ENCODE measurements at regions not wholly inside any gene's neighbourhood (a gene's known extent, or its start where the extent isn't known, plus 50 kb on each side); places are given as distances from the start of the nearest gene placed in this dataset.

- TF ChIP-seq, protein P1, sequence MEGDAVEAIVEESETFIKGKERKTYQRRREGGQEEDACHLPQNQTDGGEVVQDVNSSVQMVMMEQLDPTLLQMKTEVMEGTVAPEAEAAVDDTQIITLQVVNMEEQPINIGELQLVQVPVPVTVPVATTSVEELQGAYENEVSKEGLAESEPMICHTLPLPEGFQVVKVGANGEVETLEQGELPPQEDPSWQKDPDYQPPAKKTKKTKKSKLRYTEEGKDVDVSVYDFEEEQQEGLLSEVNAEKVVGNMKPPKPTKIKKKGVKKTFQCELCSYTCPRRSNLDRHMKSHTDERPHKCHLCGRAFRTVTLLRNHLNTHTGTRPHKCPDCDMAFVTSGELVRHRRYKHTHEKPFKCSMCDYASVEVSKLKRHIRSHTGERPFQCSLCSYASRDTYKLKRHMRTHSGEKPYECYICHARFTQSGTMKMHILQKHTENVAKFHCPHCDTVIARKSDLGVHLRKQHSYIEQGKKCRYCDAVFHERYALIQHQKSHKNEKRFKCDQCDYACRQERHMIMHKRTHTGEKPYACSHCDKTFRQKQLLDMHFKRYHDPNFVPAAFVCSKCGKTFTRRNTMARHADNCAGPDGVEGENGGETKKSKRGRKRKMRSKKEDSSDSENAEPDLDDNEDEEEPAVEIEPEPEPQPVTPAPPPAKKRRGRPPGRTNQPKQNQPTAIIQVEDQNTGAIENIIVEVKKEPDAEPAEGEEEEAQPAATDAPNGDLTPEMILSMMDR (IDR thresholded peaks at IDR 0.05; ENCODE audit: control extremely low read depth, extremely low read depth), result no peak
- whole genome bisulfite sequencing, 2 donors, result 46 to 76% methylated on average over 5 of the region's 5 CpGs
Observed at GRCh38 chr12:98224584-98225221, 290.7 kb upstream of the TMPO start.

GRCh38 chr12:98227162-98227561 lies 288.2 kb upstream of the TMPO start:
- no peak for ATAC-seq (ENCODE audit: insufficient read depth, low FRiP score)
- no peak for DNase-seq
- TF ChIP-seq, protein P1 (IDR thresholded peaks at IDR 0.05; ENCODE audit: control extremely low read depth, extremely low read depth), result no peak

More at GRCh38 chr12:98224584-98225221, 290.7 kb upstream of the TMPO start:
- Histone ChIP-seq H3K27ac (ENCODE audit: low read depth in 1 of 2, low read length in 1 of 2) (no peak overlapping the region), H3K4me3 (no peak overlapping the region), H3K27me3 (ENCODE audit: control insufficient read depth in 3 of 3, insufficient read depth in 3 of 3, low read length in 2 of 3) (no peaks in the 10 kb centered on the region), H3K36me3 (ENCODE audit: control insufficient read depth in 4 of 4, insufficient read depth in 4 of 4, low read length in 4 of 4) (no peaks in the 10 kb centered on the region), H3K4me1 (ENCODE audit: control insufficient read depth in 5 of 5, insufficient read depth in 5 of 5, low read length in 5 of 5) (peaks cover 0 to 6% (median 0%) of the 10 kb centered on the region in 5 donors), H3K9me3 (ENCODE audit: control insufficient read depth in 4 of 4, insufficient read depth in 3 of 4, low read length in 3 of 4) (peaks cover 0 to 1% (median 0%) of the 10 kb centered on the region in 4 donors), H3K9ac (ENCODE audit: insufficient read depth in 1 of 2, low read length in 2 of 2) (no peak overlapping the region)
- DNase-seq (no peak), ATAC-seq (ENCODE audit: insufficient read depth, low FRiP score) (no peak)

GRCh38 chr12:98228683-98229539 lies 286.5 kb upstream of the TMPO start:
- Histone ChIP-seq H3K9me3 (ENCODE audit: control insufficient read depth in 4 of 4, insufficient read depth in 3 of 4, low read length in 3 of 4) (no peaks in the 10 kb centered on the region), H3K4me3 (no peak overlapping the region), H3K9ac (ENCODE audit: insufficient read depth in 1 of 2, low read length in 2 of 2) (no peak overlapping the region), H3K27me3 (ENCODE audit: control insufficient read depth in 3 of 3, insufficient read depth in 3 of 3, low read length in 2 of 3) (no peaks in the 10 kb centered on the region), H3K4me1 (ENCODE audit: control insufficient read depth in 5 of 5, insufficient read depth in 5 of 5, low read length in 5 of 5) (peaks cover 0 to 6% (median 0%) of the 10 kb centered on the region in 5 donors), H3K36me3 (ENCODE audit: control insufficient read depth in 4 of 4, insufficient read depth in 4 of 4, low read length in 4 of 4) (no peaks in the 10 kb centered on the region), H3K27ac (ENCODE audit: low read depth in 1 of 2, low read length in 1 of 2) (no peak overlapping the region)
- ATAC-seq (ENCODE audit: insufficient read depth, low FRiP score) (no peak), DNase-seq (peak in 2 of 3 donors; percentile 25 to 28)
- TF ChIP-seq, protein P1 (IDR thresholded peaks at IDR 0.05; ENCODE audit: control extremely low read depth, extremely low read depth), result no peak
- 51 to 59% methylated on average over 8 of the region's 8 CpGs for WGBS, 2 donors

More at GRCh38 chr12:98227162-98227561, 288.2 kb upstream of the TMPO start:
- no peaks in the 10 kb centered on the region for H3K36me3 ChIP-seq (ENCODE audit: control insufficient read depth in 4 of 4, insufficient read depth in 4 of 4, low read length in 4 of 4)
- H3K27me3 ChIP-seq (ENCODE audit: control insufficient read depth in 3 of 3, insufficient read depth in 3 of 3, low read length in 2 of 3), result no peaks in the 10 kb centered on the region
- H3K4me1 ChIP-seq (ENCODE audit: control insufficient read depth in 5 of 5, insufficient read depth in 5 of 5, low read length in 5 of 5), result peaks cover 0 to 6% (median 0%) of the 10 kb centered on the region in 5 donors
- H3K9ac ChIP-seq (ENCODE audit: insufficient read depth in 1 of 2, low read length in 2 of 2), result no peak overlapping the region
- 74 to 82% methylated on average over 6 of the region's 6 CpGs for WGBS, 2 donors
- no peak overlapping the region for H3K27ac ChIP-seq (ENCODE audit: low read depth in 1 of 2, low read length in 1 of 2)
- H3K9me3 ChIP-seq (ENCODE audit: control insufficient read depth in 4 of 4, insufficient read depth in 3 of 4, low read length in 3 of 4), result no peaks in the 10 kb centered on the region
- H3K4me3 ChIP-seq, result no peak overlapping the region
